ENCODE measurements at regions not wholly inside any gene's neighbourhood (a gene's known extent, or its start where the extent isn't known, plus 50 kb on each side); places are given as distances from the start of the nearest gene placed in this dataset.
"Not testable (repeated sequence)": the region's sequence is repeated elsewhere in the genome, so short reads cannot be mapped to it uniquely, and the experiment has no call there.

DNA sequence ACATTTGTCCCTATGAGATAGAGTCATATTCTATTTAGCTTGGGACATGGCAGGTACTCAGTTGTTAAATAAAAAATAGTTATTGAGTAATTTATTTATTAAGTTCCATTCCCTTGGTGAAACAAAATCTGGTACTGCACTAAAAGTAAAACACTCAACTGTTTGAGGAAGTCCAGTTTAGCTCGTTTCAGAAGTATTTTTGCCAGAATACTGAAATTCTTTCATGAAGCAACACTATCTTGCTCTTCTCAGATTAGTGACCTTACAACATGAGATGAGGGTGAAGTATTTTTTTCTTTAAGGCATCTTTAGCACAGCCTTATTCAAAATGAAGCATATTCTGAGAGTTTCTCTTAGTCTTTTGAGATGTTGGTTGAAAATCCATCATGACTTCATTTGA lies 106.0 kb downstream of the ZNF365 start:
- Histone ChIP-seq H3K9me3 (ENCODE audit: control insufficient read depth in 2 of 2, insufficient read depth in 1 of 2, low read depth in 1 of 2, low read length in 1 of 2) (no peaks in the 10 kb centered on the region), H3K4me3 (ENCODE audit: low read depth in 1 of 3, low read length in 3 of 3) (no peak overlapping the region), H3K27ac (ENCODE audit: low read depth in 1 of 3, low read length in 2 of 3) (no peak overlapping the region), H3K36me3 (ENCODE audit: control insufficient read depth in 3 of 3, insufficient read depth in 2 of 3, low read depth in 1 of 3, low read length in 3 of 3) (no peaks in the 10 kb centered on the region), H3K27me3 (ENCODE audit: control insufficient read depth in 3 of 3, insufficient read depth in 3 of 3, low read length in 3 of 3) (no peaks in the 10 kb centered on the region), H3K4me1 (ENCODE audit: control insufficient read depth in 3 of 3, insufficient read depth in 2 of 3, low read depth in 1 of 3, low read length in 2 of 3) (no peaks in the 10 kb centered on the region)
- FAIRE-seq, result no peak
- WGBS, 3 donors, result 17 to 26% (median 25%) methylated on average over 1 of the region's 1 CpG
- DNase-seq, result no peak

DNA sequence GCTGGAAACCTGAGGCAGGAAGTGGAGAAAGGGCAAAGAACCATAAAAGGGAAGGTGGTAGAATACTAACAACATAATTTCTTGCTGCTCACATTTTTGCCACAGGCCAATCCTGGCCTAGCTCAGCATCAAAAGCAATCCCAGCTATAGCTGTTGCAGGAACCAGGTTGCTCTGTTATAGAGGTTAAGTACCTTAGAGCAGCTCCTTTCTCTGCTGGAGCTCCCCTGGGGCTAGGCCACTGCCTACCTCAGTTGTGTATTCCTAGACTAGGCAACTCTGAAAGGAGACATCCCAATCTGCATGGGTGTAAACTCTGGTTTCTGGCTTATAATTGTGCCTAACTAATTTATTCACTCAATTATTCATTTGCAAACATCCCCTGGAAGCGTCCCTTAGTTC lies 108.4 kb downstream of the ZNF365 start:
- Histone ChIP-seq H3K27me3 (ENCODE audit: control insufficient read depth in 3 of 3, insufficient read depth in 3 of 3, low read length in 3 of 3) (no peaks in the 10 kb centered on the region), H3K36me3 (ENCODE audit: control insufficient read depth in 3 of 3, insufficient read depth in 2 of 3, low read depth in 1 of 3, low read length in 3 of 3) (no peaks in the 10 kb centered on the region), H3K27ac (ENCODE audit: low read depth in 1 of 3, low read length in 2 of 3) (no peak overlapping the region), H3K4me1 (ENCODE audit: control insufficient read depth in 3 of 3, insufficient read depth in 2 of 3, low read depth in 1 of 3, low read length in 2 of 3) (no peaks in the 10 kb centered on the region), H3K4me3 (ENCODE audit: low read depth in 1 of 3, low read length in 3 of 3) (no peak overlapping the region), H3K9me3 (ENCODE audit: control insufficient read depth in 2 of 2, insufficient read depth in 1 of 2, low read depth in 1 of 2, low read length in 1 of 2) (no peaks in the 10 kb centered on the region)
- no peak for FAIRE-seq
- WGBS, 3 donors, result 58 to 80% (median 79%) methylated on average over 1 of the region's 1 CpG
- no peak for DNase-seq

DNA sequence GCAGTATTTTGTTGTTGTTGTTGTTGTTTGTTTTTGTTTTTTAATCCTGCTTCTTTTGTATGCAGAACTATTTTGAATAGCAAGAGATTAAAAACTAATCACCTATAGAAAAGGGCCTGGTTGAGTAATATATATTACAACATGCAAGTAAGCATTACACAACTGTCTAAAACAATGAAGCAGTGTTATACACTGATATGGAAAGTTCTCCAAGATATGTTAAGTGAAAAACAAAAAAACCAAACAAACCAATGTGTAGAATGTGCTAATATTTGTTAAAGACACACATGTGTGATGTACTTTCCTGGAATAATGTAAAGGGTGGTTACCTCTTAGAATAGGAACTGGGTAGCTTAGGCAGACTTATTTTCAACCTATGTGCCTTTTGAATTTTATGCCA lies 117.4 kb downstream of the ZNF365 start:
- no peaks in the 10 kb centered on the region for H3K27me3 ChIP-seq (ENCODE audit: control insufficient read depth in 3 of 3, insufficient read depth in 3 of 3, low read length in 3 of 3)
- H3K36me3 ChIP-seq (ENCODE audit: control insufficient read depth in 3 of 3, insufficient read depth in 2 of 3, low read depth in 1 of 3, low read length in 3 of 3), result no peaks in the 10 kb centered on the region
- H3K4me3 ChIP-seq (ENCODE audit: low read depth in 1 of 3, low read length in 3 of 3), result no peak overlapping the region
- no peaks in the 10 kb centered on the region for H3K4me1 ChIP-seq (ENCODE audit: control insufficient read depth in 3 of 3, insufficient read depth in 2 of 3, low read depth in 1 of 3, low read length in 2 of 3)
- no peak for FAIRE-seq
- H3K9me3 ChIP-seq (ENCODE audit: control insufficient read depth in 2 of 2, insufficient read depth in 1 of 2, low read depth in 1 of 2, low read length in 1 of 2), result no peaks in the 10 kb centered on the region
- H3K27ac ChIP-seq (ENCODE audit: low read depth in 1 of 3, low read length in 2 of 3), result no peak overlapping the region
- DNase-seq, result no peak

DNA sequence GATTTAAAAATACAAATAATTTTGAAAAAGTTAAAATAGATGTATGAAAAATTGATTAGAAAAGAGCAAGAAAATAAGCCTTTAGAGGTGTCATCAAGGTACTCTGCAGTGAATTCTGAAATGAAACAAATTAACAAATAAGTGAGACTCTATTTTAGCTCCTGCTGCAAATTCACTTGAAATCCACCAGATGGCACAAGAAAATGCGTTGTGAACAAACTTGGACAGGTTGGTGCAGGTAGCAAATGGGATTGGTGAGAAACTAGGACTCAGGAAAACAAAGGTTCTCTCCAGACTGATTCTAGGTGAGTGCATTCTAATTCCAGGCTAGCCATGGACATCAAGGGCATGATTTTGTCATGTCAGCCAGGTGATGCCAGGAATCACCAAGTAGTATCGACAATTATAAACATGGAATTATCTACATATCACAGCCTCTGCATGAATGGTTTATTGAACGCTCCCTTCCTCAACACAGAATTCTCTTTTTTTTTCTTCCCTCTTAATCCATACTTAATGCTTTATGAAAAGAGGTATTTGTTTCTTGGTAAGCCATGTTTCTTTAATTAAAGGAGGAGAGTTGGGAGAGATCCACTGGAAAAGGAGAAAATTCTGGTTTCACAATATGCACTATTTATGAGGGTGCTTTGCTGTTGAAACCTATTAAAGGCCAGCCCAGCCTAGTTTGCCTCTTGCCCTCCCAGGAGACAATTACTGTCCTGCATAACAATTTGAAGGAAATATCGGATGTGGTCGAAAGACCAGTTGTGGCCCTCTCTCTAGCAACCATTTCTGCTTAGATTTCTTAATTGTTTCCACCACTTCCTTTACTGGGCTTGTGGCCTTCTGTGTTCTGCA lies 118.1 kb downstream of the ZNF365 start:
- FAIRE-seq, result no peak

DNA sequence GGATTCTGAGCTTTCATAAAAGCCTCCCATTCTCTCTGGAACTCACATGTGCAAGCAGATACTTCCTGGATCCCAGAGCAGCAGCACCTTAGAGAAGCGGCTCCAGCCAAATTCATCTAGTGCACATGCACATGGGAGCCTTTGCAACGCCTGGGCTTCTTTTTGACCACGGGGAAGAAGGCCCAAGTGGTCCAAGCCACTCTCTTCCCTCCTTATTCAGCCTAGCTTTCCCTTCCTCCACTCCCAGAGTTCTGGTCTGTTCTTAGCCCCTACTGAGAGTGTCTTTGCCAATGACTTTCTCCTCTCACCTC lies 118.7 kb downstream of the ZNF365 start:
- Histone ChIP-seq H3K27me3 (ENCODE audit: control insufficient read depth in 3 of 3, insufficient read depth in 3 of 3, low read length in 3 of 3) (no peaks in the 10 kb centered on the region), H3K4me3 (ENCODE audit: low read depth in 1 of 3, low read length in 3 of 3) (no peak overlapping the region), H3K9me3 (ENCODE audit: control insufficient read depth in 2 of 2, insufficient read depth in 1 of 2, low read depth in 1 of 2, low read length in 1 of 2) (no peaks in the 10 kb centered on the region), H3K36me3 (ENCODE audit: control insufficient read depth in 3 of 3, insufficient read depth in 2 of 3, low read depth in 1 of 3, low read length in 3 of 3) (no peaks in the 10 kb centered on the region), H3K4me1 (ENCODE audit: control insufficient read depth in 3 of 3, insufficient read depth in 2 of 3, low read depth in 1 of 3, low read length in 2 of 3) (no peaks in the 10 kb centered on the region), H3K27ac (ENCODE audit: low read depth in 1 of 3, low read length in 2 of 3) (no peak overlapping the region)
- DNase-seq (no peak), FAIRE-seq (no peak)
- 73 to 78% (median 77%) methylated on average over 3 of the region's 3 CpGs for WGBS, 3 donors

More for the DNA sequence above, 118.1 kb downstream of the ZNF365 start:
- 70 to 75% (median 73%) methylated on average over 5 of the region's 5 CpGs for WGBS, 3 donors
- no peaks in the 10 kb centered on the region for H3K36me3 ChIP-seq (ENCODE audit: control insufficient read depth in 3 of 3, insufficient read depth in 2 of 3, low read depth in 1 of 3, low read length in 3 of 3)
- no peak overlapping the region for H3K4me3 ChIP-seq (ENCODE audit: low read depth in 1 of 3, low read length in 3 of 3)
- DNase-seq, result peak; percentile 6 to 21
- no peaks in the 10 kb centered on the region for H3K9me3 ChIP-seq (ENCODE audit: control insufficient read depth in 2 of 2, insufficient read depth in 1 of 2, low read depth in 1 of 2, low read length in 1 of 2)
- no peaks in the 10 kb centered on the region for H3K4me1 ChIP-seq (ENCODE audit: control insufficient read depth in 3 of 3, insufficient read depth in 2 of 3, low read depth in 1 of 3, low read length in 2 of 3)
- H3K27ac ChIP-seq (ENCODE audit: low read depth in 1 of 3, low read length in 2 of 3), result no peak overlapping the region
- H3K27me3 ChIP-seq (ENCODE audit: control insufficient read depth in 3 of 3, insufficient read depth in 3 of 3, low read length in 3 of 3), result no peaks in the 10 kb centered on the region

DNA sequence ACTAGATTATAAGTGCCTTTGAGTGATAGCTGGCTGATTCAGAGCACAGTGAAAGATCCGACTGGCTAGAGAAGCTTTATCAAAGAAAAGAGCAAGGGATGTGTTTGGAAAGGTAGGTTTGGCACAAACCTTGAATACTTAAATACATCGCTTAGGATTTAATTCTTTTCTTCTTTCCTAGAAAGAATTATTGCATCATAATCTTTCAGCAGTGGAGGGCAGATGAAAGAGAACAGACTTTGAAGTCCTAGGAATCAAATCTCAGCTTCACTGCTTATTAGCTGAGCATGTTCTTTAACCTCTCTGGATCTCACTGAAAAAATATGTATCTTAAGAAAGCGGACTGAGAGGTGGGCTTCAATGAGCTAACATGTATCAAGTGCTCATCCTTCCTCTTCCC lies 122.8 kb downstream of the ZNF365 start:
- no peak for FAIRE-seq

DNA sequence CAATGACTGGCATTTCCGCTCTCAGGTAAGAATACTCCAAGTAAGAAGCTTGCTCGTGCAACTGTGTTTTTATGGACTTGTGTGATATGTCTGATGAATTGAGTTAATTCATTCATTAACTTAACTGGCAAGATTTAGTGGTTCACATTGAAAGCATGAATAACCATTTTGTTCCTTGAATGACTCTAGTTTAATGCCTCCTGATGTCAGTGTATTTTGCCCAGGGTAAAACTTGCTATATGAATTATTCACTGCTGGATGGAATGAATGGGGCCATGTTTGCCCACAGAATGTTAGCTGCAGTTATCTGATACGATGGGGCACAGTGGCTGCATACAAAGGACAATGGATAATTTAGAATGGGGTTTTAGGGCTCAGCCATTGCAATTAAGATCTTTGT lies 124.1 kb downstream of the ZNF365 start:
- H3K27me3 ChIP-seq (ENCODE audit: control insufficient read depth in 3 of 3, insufficient read depth in 3 of 3, low read length in 3 of 3), result no peaks in the 10 kb centered on the region
- H3K36me3 ChIP-seq (ENCODE audit: control insufficient read depth in 3 of 3, insufficient read depth in 2 of 3, low read depth in 1 of 3, low read length in 3 of 3), result no peaks in the 10 kb centered on the region
- FAIRE-seq, result no peak
- no peak for DNase-seq
- no peak overlapping the region for H3K27ac ChIP-seq (ENCODE audit: low read depth in 1 of 3, low read length in 2 of 3)
- no peaks in the 10 kb centered on the region for H3K9me3 ChIP-seq (ENCODE audit: control insufficient read depth in 2 of 2, insufficient read depth in 1 of 2, low read depth in 1 of 2, low read length in 1 of 2)
- no peak overlapping the region for H3K4me3 ChIP-seq (ENCODE audit: low read depth in 1 of 3, low read length in 3 of 3)
- 64 to 67% (median 66%) methylated on average over 3 of the region's 3 CpGs for WGBS, 3 donors
- H3K4me1 ChIP-seq (ENCODE audit: control insufficient read depth in 3 of 3, insufficient read depth in 2 of 3, low read depth in 1 of 3, low read length in 2 of 3), result no peaks in the 10 kb centered on the region

More for the DNA sequence above, 122.8 kb downstream of the ZNF365 start:
- H3K36me3 ChIP-seq (ENCODE audit: control insufficient read depth in 3 of 3, insufficient read depth in 2 of 3, low read depth in 1 of 3, low read length in 3 of 3), result no peaks in the 10 kb centered on the region
- no peak overlapping the region for H3K4me3 ChIP-seq (ENCODE audit: low read depth in 1 of 3, low read length in 3 of 3)
- H3K27ac ChIP-seq (ENCODE audit: low read depth in 1 of 3, low read length in 2 of 3), result no peak overlapping the region
- WGBS, 3 donors, result 72 to 86% (median 74%) methylated on average over 3 of the region's 3 CpGs
- no peaks in the 10 kb centered on the region for H3K4me1 ChIP-seq (ENCODE audit: control insufficient read depth in 3 of 3, insufficient read depth in 2 of 3, low read depth in 1 of 3, low read length in 2 of 3)
- H3K9me3 ChIP-seq (ENCODE audit: control insufficient read depth in 2 of 2, insufficient read depth in 1 of 2, low read depth in 1 of 2, low read length in 1 of 2), result no peaks in the 10 kb centered on the region
- H3K27me3 ChIP-seq (ENCODE audit: control insufficient read depth in 3 of 3, insufficient read depth in 3 of 3, low read length in 3 of 3), result no peaks in the 10 kb centered on the region
- DNase-seq, result no peak

DNA sequence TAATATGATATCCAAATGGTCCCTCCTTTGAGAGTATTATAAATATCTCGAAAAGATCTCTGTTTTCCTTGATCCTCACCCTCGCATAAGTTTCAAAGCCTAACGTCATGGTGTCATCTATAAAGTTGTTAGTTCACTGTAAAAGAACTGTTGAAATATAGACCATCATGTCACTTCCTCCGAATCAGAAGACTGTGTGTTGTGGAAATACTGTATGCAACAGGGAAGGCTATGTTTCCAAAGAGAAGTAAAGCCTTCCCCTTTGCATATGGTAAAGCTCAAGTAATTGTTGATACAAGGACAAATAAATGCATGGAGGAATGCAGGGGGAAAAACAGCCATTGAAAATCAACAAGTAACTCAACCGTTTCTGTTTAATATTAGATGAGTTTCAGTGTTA lies 125.9 kb downstream of the ZNF365 start:
- H3K36me3 ChIP-seq (ENCODE audit: control insufficient read depth in 3 of 3, insufficient read depth in 2 of 3, low read depth in 1 of 3, low read length in 3 of 3); DNase-seq; H3K27me3 ChIP-seq (ENCODE audit: control insufficient read depth in 3 of 3, insufficient read depth in 3 of 3, low read length in 3 of 3); H3K4me1 ChIP-seq (ENCODE audit: control insufficient read depth in 3 of 3, insufficient read depth in 2 of 3, low read depth in 1 of 3, low read length in 2 of 3); H3K4me3 ChIP-seq (ENCODE audit: low read depth in 1 of 3, low read length in 3 of 3); H3K9me3 ChIP-seq (ENCODE audit: control insufficient read depth in 2 of 2, insufficient read depth in 1 of 2, low read depth in 1 of 2, low read length in 1 of 2); FAIRE-seq; H3K27ac ChIP-seq (ENCODE audit: low read depth in 1 of 3, low read length in 2 of 3): not testable (repeated sequence)
- WGBS, 3 donors, result 53 to 70% (median 63%) methylated on average over 3 of the region's 5 CpGs

DNA sequence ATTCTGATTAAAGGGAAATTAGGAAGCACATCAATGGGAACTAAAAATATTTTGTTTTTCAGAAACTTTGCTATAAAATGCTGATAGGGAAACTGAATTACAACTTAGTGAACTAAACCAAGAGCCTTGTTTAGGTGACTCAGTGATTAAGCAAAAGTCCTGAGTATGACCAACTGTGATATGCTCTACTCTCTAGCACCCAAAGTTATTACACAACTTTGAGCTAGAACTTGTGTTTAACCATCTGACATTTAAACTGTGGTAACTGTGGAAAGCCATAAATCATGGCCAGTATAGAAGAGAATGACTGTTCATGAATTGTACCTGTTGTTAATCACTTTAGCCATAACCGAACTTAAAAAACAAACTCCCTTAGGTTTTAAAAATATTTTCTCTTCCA lies 127.4 kb downstream of the ZNF365 start:
- FAIRE-seq (no peak), DNase-seq (no peak)
- 43 to 84% (median 74%) methylated on average over 1 of the region's 1 CpG for WGBS, 3 donors
- H3K36me3 ChIP-seq (ENCODE audit: control insufficient read depth in 3 of 3, insufficient read depth in 2 of 3, low read depth in 1 of 3, low read length in 3 of 3), result no peaks in the 10 kb centered on the region
- H3K27me3 ChIP-seq (ENCODE audit: control insufficient read depth in 3 of 3, insufficient read depth in 3 of 3, low read length in 3 of 3), result no peaks in the 10 kb centered on the region
- no peaks in the 10 kb centered on the region for H3K4me1 ChIP-seq (ENCODE audit: control insufficient read depth in 3 of 3, insufficient read depth in 2 of 3, low read depth in 1 of 3, low read length in 2 of 3)
- H3K4me3 ChIP-seq (ENCODE audit: low read depth in 1 of 3, low read length in 3 of 3), result no peak overlapping the region
- no peak overlapping the region for H3K27ac ChIP-seq (ENCODE audit: low read depth in 1 of 3, low read length in 2 of 3)
- H3K9me3 ChIP-seq (ENCODE audit: control insufficient read depth in 2 of 2, insufficient read depth in 1 of 2, low read depth in 1 of 2, low read length in 1 of 2), result no peaks in the 10 kb centered on the region

All from small intestine (tissue), 7 donors.